ENCODE measurements at regions not wholly inside any gene's neighbourhood (a gene's known extent, or its start where the extent isn't known, plus 50 kb on each side); places are given as distances from the start of the nearest gene placed in this dataset.

GRCh38 chr5:158096835-158097234 is 237.9 kb upstream of the CLINT1 start:
- FAIRE-seq (no peak), DNase-seq (ENCODE audit: insufficient read length, low spot score) (no peak)

GRCh38 chr5:158086856-158087255 is 227.9 kb upstream of the CLINT1 start:
- FAIRE-seq (no peak), DNase-seq (ENCODE audit: insufficient read length, low spot score) (no peak)

- DNase-seq (ENCODE audit: insufficient read length, low spot score): peak; percentile 23
- FAIRE-seq: no peak
These were observed 225.3 kb upstream of the CLINT1 start for GRCh38 chr5:158084292-158084691.

GRCh38 chr5:158082696-158083287 is 223.8 kb upstream of the CLINT1 start:
- FAIRE-seq (no peak), DNase-seq (ENCODE audit: insufficient read length, low spot score) (no peak)

GRCh38 chr5:158080112-158080511 is 221.2 kb upstream of the CLINT1 start:
- no peak for FAIRE-seq
- no peak for DNase-seq (ENCODE audit: insufficient read length, low spot score)

- DNase-seq (ENCODE audit: insufficient read length, low spot score) (no peak), FAIRE-seq (no peak)
These were observed 220.2 kb upstream of the CLINT1 start for GRCh38 chr5:158079097-158079496.

- peak; percentile 75 for FAIRE-seq
- peak; percentile 43 for DNase-seq (ENCODE audit: insufficient read length, low spot score)
These were observed 216.2 kb upstream of the CLINT1 start for GRCh38 chr5:158074992-158075769.

GRCh38 chr5:158074597-158074991 is 215.6 kb upstream of the CLINT1 start:
- FAIRE-seq (no peak), DNase-seq (ENCODE audit: insufficient read length, low spot score) (no peak)

GRCh38 chr5:158070859-158071258 is 211.9 kb upstream of the CLINT1 start:
- DNase-seq (ENCODE audit: insufficient read length, low spot score) (no peak), FAIRE-seq (no peak)

- FAIRE-seq (no peak), DNase-seq (ENCODE audit: insufficient read length, low spot score) (no peak)
These were observed 210.9 kb upstream of the CLINT1 start for GRCh38 chr5:158069838-158070237.

GRCh38 chr5:158068964-158069363 is 210.0 kb upstream of the CLINT1 start:
- no peak for DNase-seq (ENCODE audit: insufficient read length, low spot score)

GRCh38 chr5:158066076-158066475 is 207.1 kb upstream of the CLINT1 start:
- DNase-seq (ENCODE audit: insufficient read length, low spot score): no peak
- no peak for FAIRE-seq

More at GRCh38 chr5:158068964-158069363, 210.0 kb upstream of the CLINT1 start:
- no peak for FAIRE-seq

- no peak for FAIRE-seq
- no peak for DNase-seq (ENCODE audit: insufficient read length, low spot score)
These were observed 205.6 kb upstream of the CLINT1 start for GRCh38 chr5:158064334-158065123.

- no peak for FAIRE-seq
- no peak for DNase-seq (ENCODE audit: insufficient read length, low spot score)
These were observed 204.1 kb upstream of the CLINT1 start for GRCh38 chr5:158063052-158063451.

- DNase-seq (ENCODE audit: insufficient read length, low spot score) (no peak), FAIRE-seq (no peak)
These were observed 202.5 kb upstream of the CLINT1 start for GRCh38 chr5:158061451-158061850.

GRCh38 chr5:158060212-158060611 is 201.3 kb upstream of the CLINT1 start:
- FAIRE-seq (no peak), DNase-seq (ENCODE audit: insufficient read length, low spot score) (no peak)

GRCh38 chr5:158058208-158059120 is 199.5 kb upstream of the CLINT1 start:
- no peak for FAIRE-seq

GRCh38 chr5:158056130-158056825 is 197.3 kb upstream of the CLINT1 start:
- no peak for DNase-seq (ENCODE audit: insufficient read length, low spot score)
- FAIRE-seq: no peak

More at GRCh38 chr5:158058208-158059120, 199.5 kb upstream of the CLINT1 start:
- no peak for DNase-seq (ENCODE audit: insufficient read length, low spot score)

- no peak for DNase-seq (ENCODE audit: insufficient read length, low spot score)
- no peak for FAIRE-seq
These were observed 196.2 kb upstream of the CLINT1 start for GRCh38 chr5:158055111-158055501.
